ENCODE measurements at regions not wholly inside any gene's neighbourhood (a gene's known extent, or its start where the extent isn't known, plus 50 kb on each side); places are given as distances from the start of the nearest gene placed in this dataset.

GRCh38 chrX:125096870-125097269, 222.8 kb upstream of the TEX13C start:
- H3K4me1 ChIP-seq (replicated peaks in 1 of 2), result no peaks in the 10 kb centered on the region
- TF ChIP-seq, protein P1, sequence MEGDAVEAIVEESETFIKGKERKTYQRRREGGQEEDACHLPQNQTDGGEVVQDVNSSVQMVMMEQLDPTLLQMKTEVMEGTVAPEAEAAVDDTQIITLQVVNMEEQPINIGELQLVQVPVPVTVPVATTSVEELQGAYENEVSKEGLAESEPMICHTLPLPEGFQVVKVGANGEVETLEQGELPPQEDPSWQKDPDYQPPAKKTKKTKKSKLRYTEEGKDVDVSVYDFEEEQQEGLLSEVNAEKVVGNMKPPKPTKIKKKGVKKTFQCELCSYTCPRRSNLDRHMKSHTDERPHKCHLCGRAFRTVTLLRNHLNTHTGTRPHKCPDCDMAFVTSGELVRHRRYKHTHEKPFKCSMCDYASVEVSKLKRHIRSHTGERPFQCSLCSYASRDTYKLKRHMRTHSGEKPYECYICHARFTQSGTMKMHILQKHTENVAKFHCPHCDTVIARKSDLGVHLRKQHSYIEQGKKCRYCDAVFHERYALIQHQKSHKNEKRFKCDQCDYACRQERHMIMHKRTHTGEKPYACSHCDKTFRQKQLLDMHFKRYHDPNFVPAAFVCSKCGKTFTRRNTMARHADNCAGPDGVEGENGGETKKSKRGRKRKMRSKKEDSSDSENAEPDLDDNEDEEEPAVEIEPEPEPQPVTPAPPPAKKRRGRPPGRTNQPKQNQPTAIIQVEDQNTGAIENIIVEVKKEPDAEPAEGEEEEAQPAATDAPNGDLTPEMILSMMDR (IDR thresholded peaks at IDR 0.05), result no peak
- TF ChIP-seq POLR2A (IDR thresholded peaks at IDR 0.05), result no peak
- no peak overlapping the region for H3K27ac ChIP-seq
- 47 to 67% (median 55%) methylated on average over 1 of the region's 1 CpG for WGBS, 4 donors
- intact Hi-C loops (cut with DNase I), result no loop called here
- H3K36me3 ChIP-seq (replicated peaks in 1 of 2), result no peaks in the 10 kb centered on the region
- no peak overlapping the region for H3K4me3 ChIP-seq
- DNase-seq, result no peak
- H3K9me3 ChIP-seq (replicated peaks in 1 of 3), result no peaks in the 10 kb centered on the region
- H3K27me3 ChIP-seq, result no peaks in the 10 kb centered on the region

GRCh38 chrX:125101971-125102755, 217.5 kb upstream of the TEX13C start:
- 45 to 61% (median 52%) methylated on average over 1 of the region's 1 CpG for WGBS, 4 donors
- Histone ChIP-seq H3K27ac (no peak overlapping the region), H3K4me1 (replicated peaks in 1 of 2) (no peaks in the 10 kb centered on the region), H3K9me3 (replicated peaks in 1 of 3) (no peaks in the 10 kb centered on the region), H3K36me3 (replicated peaks in 1 of 2) (no peaks in the 10 kb centered on the region), H3K27me3 (no peaks in the 10 kb centered on the region), H3K4me3 (no peak overlapping the region)
- DNase-seq, result no peak
- intact Hi-C loops (cut with DNase I), result no loop called here
- no peak for TF ChIP-seq POLR2A (IDR thresholded peaks at IDR 0.05)
- TF ChIP-seq, protein P1 (IDR thresholded peaks at IDR 0.05), result no peak

DNA sequence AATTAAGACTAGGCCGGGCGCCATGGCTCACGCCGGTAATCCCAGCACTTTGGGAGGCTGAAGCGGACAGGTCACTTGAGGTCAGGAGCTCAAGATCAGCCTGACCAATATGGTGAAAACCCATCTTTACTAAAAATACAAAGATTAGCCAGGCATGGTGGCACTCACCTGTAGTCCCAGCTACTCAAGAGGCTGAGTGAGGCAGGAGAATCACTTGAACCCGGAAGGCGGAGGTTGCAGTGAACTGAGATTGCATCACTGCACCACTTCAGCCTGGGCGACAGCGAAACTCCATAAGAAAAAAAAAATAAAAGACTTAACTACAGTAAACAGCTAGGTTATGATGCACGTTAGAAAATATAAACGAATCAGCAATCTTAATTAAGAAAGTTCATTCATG, 216.0 kb upstream of the TEX13C start:
- DNase-seq, result no peak
- Histone ChIP-seq H3K9me3 (replicated peaks in 1 of 3) (no peaks in the 10 kb centered on the region), H3K4me3 (no peak overlapping the region), H3K27me3 (no peaks in the 10 kb centered on the region), H3K4me1 (replicated peaks in 1 of 2) (no peaks in the 10 kb centered on the region), H3K36me3 (replicated peaks in 1 of 2) (no peaks in the 10 kb centered on the region), H3K27ac (no peak overlapping the region)
- TF ChIP-seq, protein P1 (IDR thresholded peaks at IDR 0.05), result no peak
- TF ChIP-seq POLR2A (IDR thresholded peaks at IDR 0.05), result no peak
- WGBS, 4 donors, result 86 to 92% (median 91%) methylated on average over 11 of the region's 11 CpGs
- intact Hi-C loops (cut with DNase I), result no loop called here

- 90 to 96% (median 92%) methylated on average over 3 of the region's 3 CpGs for WGBS, 4 donors
- intact Hi-C loops (cut with DNase I), result no loop called here
- Histone ChIP-seq H3K4me1 (replicated peaks in 1 of 2) (no peaks in the 10 kb centered on the region), H3K27ac (no peak overlapping the region), H3K36me3 (replicated peaks in 1 of 2) (no peaks in the 10 kb centered on the region), H3K27me3 (no peaks in the 10 kb centered on the region), H3K4me3 (no peak overlapping the region), H3K9me3 (replicated peaks in 1 of 3) (no peaks in the 10 kb centered on the region)
- TF ChIP-seq, protein P1 (IDR thresholded peaks at IDR 0.05), result no peak
- TF ChIP-seq POLR2A (IDR thresholded peaks at IDR 0.05), result no peak
- no peak for DNase-seq
These were observed 210.8 kb upstream of the TEX13C start for GRCh38 chrX:125108921-125109320.
